SU-DHL-6 (cell line): ENCODE measurements at regions not wholly inside any gene's neighbourhood (a gene's known extent, or its start where the extent isn't known, plus 50 kb on each side); places are given as distances from the start of the nearest gene placed in this dataset.
"Not testable (repeated sequence)": the region's sequence is repeated elsewhere in the genome, so short reads cannot be mapped to it uniquely, and the experiment has no call there.

Experiments
- H2AFZ ChIP-seq: fragments of 200-600 bp; sonication (generic); 2 replicates; pipeline ENCODE4 v1.6.1; 2014; ENCODE audit warnings: low read depth, mild to moderate bottlenecking, moderate library complexity, mixed read lengths, antibody characterized with exemption, low read length; ENCODE audit not compliant: severe bottlenecking
- H3F3A ChIP-seq: fragments of 200-600 bp; shearing (Covaris generic); 2 replicates; pipeline ENCODE4 v1.6.0; 2016; ENCODE audit warnings: antibody characterized with exemption, mild to moderate bottlenecking; ENCODE audit not compliant: insufficient read depth
- H3K27ac ChIP-seq: fragments of 200-600 bp; sonication (generic); 2 replicates; pipeline ENCODE4 v1.5.1; 2016; ENCODE audit warnings: low read depth, mild to moderate bottlenecking, low read length, moderate library complexity, mixed read lengths
- H3K27me3 ChIP-seq: fragments of 200-600 bp; sonication (generic), shearing (Covaris generic); 2 replicates; pipeline ENCODE4 v1.6.0; 2014; ENCODE audit warnings: mild to moderate bottlenecking, low read length
- H3K36me3 ChIP-seq: fragments of 200-600 bp; sonication (generic); 2 replicates; pipeline ENCODE4 v1.6.1; 2014; ENCODE audit warnings: mild to moderate bottlenecking, low read length, mixed read lengths
- H3K4me2 ChIP-seq: fragments of 300-600, 200-600 bp; shearing (Covaris generic), sonication (generic); 2 replicates; pipeline ENCODE4 v1.6.0; 2014; ENCODE audit warnings: low read length, low read depth, mild to moderate bottlenecking; ENCODE audit not compliant: poor library complexity, severe bottlenecking
- H3K4me3 ChIP-seq: fragments of 200-600 bp; sonication (generic); 2 replicates; pipeline ENCODE4 v1.5.1; 2014; ENCODE audit warnings: antibody characterized with exemption, low read length, mild to moderate bottlenecking, mixed read lengths; ENCODE audit not compliant: insufficient read depth, poor library complexity, severe bottlenecking
- H3K79me2 ChIP-seq: fragments of 200-600 bp; sonication (generic); 2 replicates; pipeline ENCODE4 v1.6.1; 2014; ENCODE audit warnings: mild to moderate bottlenecking, low read length, moderate library complexity; ENCODE audit not compliant: insufficient read depth
- H3K9ac ChIP-seq: fragments of 200-600 bp; sonication (generic); 2 replicates; pipeline ENCODE4 v1.7.0; 2014; ENCODE audit warnings: mild to moderate bottlenecking, low read length
- H3K9me2 ChIP-seq: fragments of 200-600 bp; sonication (generic); replicated peaks from 2 replicates; pipeline ENCODE4 v1.6.1; 2014; ENCODE audit warnings: low read length; ENCODE audit not compliant: insufficient read depth
- H3K9me3 ChIP-seq: fragments of 200-600 bp; sonication (generic); 2 replicates; pipeline ENCODE4 v1.6.1; 2014; ENCODE audit warnings: low read length, mixed read lengths; ENCODE audit not compliant: insufficient read depth
- H4K20me1 ChIP-seq: fragments of 200-600 bp; sonication (generic); 2 replicates; pipeline ENCODE4 v1.6.1; 2014; ENCODE audit warnings: low read depth, mild to moderate bottlenecking, antibody characterized with exemption, low read length, moderate library complexity, mixed read lengths
- CTCF ChIP-seq: fragments of 200-600 bp; sonication (generic); IDR thresholded peaks from one replicate; pipeline ENCODE4 v1.5.1; 2017; ENCODE audit warnings: antibody characterized with exemption, mild to moderate bottlenecking, low read length, moderate library complexity; ENCODE audit not compliant: insufficient read depth, poor library complexity, severe bottlenecking
- EZH2phosphoT487 ChIP-seq: fragments of 200-600 bp; sonication (generic), shearing (Covaris generic); conservative IDR thresholded peaks from 2 replicates; pipeline ENCODE4 v1.6.1; 2018; ENCODE audit warnings: mild to moderate bottlenecking, antibody characterized with exemption, low read length, moderate library complexity, mixed read lengths

GRCh38 chr2:147003081-147003480 lies 841.7 kb upstream of the ACVR2A start:
- H3K27ac ChIP-seq = no peak overlapping the region
- no peaks in the 10 kb centered on the region for H3K9me2 ChIP-seq
- no peaks in the 10 kb centered on the region for H3K27me3 ChIP-seq
- no peaks in the 10 kb centered on the region for H3K9me3 ChIP-seq
- H3K79me2 ChIP-seq = no peaks in the 10 kb centered on the region
- TF ChIP-seq EZH2phosphoT487 (no peak), CTCF (no peak)
- H2AFZ ChIP-seq = no peak overlapping the region
- H4K20me1 ChIP-seq = no peaks in the 10 kb centered on the region
- H3K9ac ChIP-seq = no peak overlapping the region
- no peak overlapping the region for H3K4me2 ChIP-seq
- H3K36me3 ChIP-seq = no peaks in the 10 kb centered on the region
- no peak overlapping the region for H3K4me3 ChIP-seq
- H3F3A ChIP-seq = no peaks in the 10 kb centered on the region

GRCh38 chr2:147002256-147002655 lies 842.6 kb upstream of the ACVR2A start:
- Histone ChIP-seq H3K9ac (no peak overlapping the region), H3K27me3 (no peaks in the 10 kb centered on the region), H4K20me1 (no peaks in the 10 kb centered on the region), H2AFZ (no peak overlapping the region), H3K4me2 (no peak overlapping the region), H3F3A (no peaks in the 10 kb centered on the region), H3K36me3 (no peaks in the 10 kb centered on the region), H3K79me2 (no peaks in the 10 kb centered on the region), H3K4me3 (no peak overlapping the region), H3K9me2 (no peaks in the 10 kb centered on the region), H3K27ac (no peak overlapping the region), H3K9me3 (no peaks in the 10 kb centered on the region)
- no peak for TF ChIP-seq CTCF
- TF ChIP-seq EZH2phosphoT487 = no peak

GRCh38 chr2:147001061-147001460 lies 843.8 kb upstream of the ACVR2A start:
- Histone ChIP-seq H4K20me1 (no peaks in the 10 kb centered on the region), H2AFZ (no peak overlapping the region), H3K9me3 (no peaks in the 10 kb centered on the region), H3K4me3 (no peak overlapping the region), H3K36me3 (no peaks in the 10 kb centered on the region), H3K4me2 (no peak overlapping the region), H3K79me2 (no peaks in the 10 kb centered on the region), H3F3A (no peaks in the 10 kb centered on the region), H3K27me3 (no peaks in the 10 kb centered on the region), H3K27ac (no peak overlapping the region), H3K9me2 (no peaks in the 10 kb centered on the region), H3K9ac (no peak overlapping the region)
- TF ChIP-seq CTCF = no peak
- no peak for TF ChIP-seq EZH2phosphoT487

GRCh38 chr2:147000151-147000550 lies 844.7 kb upstream of the ACVR2A start:
- H3K27me3 ChIP-seq = not testable (repeated sequence)

More at GRCh38 chr2:147000151-147000550, 844.7 kb upstream of the ACVR2A start:
- not testable (repeated sequence) for H3K9me2 ChIP-seq, H3K9me3 ChIP-seq, H3K27ac ChIP-seq, H3F3A ChIP-seq, H3K4me2 ChIP-seq, H3K79me2 ChIP-seq, H2AFZ ChIP-seq, H3K36me3 ChIP-seq, H3K9ac ChIP-seq, H3K4me3 ChIP-seq, H4K20me1 ChIP-seq
